ENCODE measurements at regions not wholly inside any gene's neighbourhood (a gene's known extent, or its start where the extent isn't known, plus 50 kb on each side); places are given as distances from the start of the nearest gene placed in this dataset.

GRCh38 chr2:37872192-37872750 is 52.8 kb upstream of the RMDN2 start:
- no peak overlapping the region for H3K9ac ChIP-seq (ENCODE audit: low read depth in 2 of 2, low read length in 2 of 2)
- H3K27ac ChIP-seq, result no peak overlapping the region
- intact Hi-C loops (cut with DNase I), result loop anchor here (5.0 kb wide), 1 partner anchor 480 kb away; no protein-coding TSS in a partner anchor
- DNase-seq, result no peak
- no peak for TF ChIP-seq CTCF (IDR thresholded peaks at IDR 0.05)
- no peaks in the 10 kb centered on the region for H3K27me3 ChIP-seq
- H3K36me3 ChIP-seq, result no peaks in the 10 kb centered on the region
- no peaks in the 10 kb centered on the region for H3K4me1 ChIP-seq
- no peaks in the 10 kb centered on the region for H3K9me3 ChIP-seq
- no peak overlapping the region for H3K4me3 ChIP-seq

DNA sequence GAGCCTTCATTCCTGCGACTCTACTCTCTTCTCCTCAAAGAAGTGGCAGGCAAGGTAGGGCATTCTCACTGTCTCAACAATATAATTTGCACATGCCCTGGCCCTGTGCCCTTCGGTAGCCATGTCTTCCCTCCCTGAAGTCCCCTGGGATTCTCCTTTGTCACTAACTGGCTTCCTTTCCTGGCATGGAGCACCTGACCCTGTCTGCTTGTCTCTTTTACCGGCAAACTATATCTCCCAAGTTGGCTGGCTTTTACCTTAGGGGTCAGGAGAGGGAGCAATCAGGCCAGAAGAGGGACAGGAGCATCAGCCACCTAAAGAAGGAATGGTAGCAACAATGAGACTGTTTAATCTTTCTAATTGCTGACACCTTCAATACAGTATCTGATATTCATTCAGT is 51.9 kb upstream of the RMDN2 start:
- Histone ChIP-seq H3K27ac (no peak overlapping the region), H3K4me1 (no peaks in the 10 kb centered on the region), H3K27me3 (no peaks in the 10 kb centered on the region), H3K4me3 (no peak overlapping the region), H3K9me3 (no peaks in the 10 kb centered on the region), H3K9ac (ENCODE audit: low read depth in 2 of 2, low read length in 2 of 2) (no peak overlapping the region), H3K36me3 (no peaks in the 10 kb centered on the region)
- intact Hi-C loops (cut with DNase I), result loop anchor here (5.0 kb wide), 1 partner anchor 481 kb away; no protein-coding TSS in a partner anchor
- TF ChIP-seq CTCF (IDR thresholded peaks at IDR 0.05), result no peak
- no peak for DNase-seq

GRCh38 chr2:37873749-37874330 is 51.2 kb upstream of the RMDN2 start:
- Histone ChIP-seq H3K4me3 (no peak overlapping the region), H3K9me3 (no peaks in the 10 kb centered on the region), H3K36me3 (no peaks in the 10 kb centered on the region), H3K27me3 (no peaks in the 10 kb centered on the region), H3K9ac (ENCODE audit: low read depth in 2 of 2, low read length in 2 of 2) (no peak overlapping the region), H3K27ac (no peak overlapping the region), H3K4me1 (no peaks in the 10 kb centered on the region)
- TF ChIP-seq CTCF (IDR thresholded peaks at IDR 0.05), result no peak
- DNase-seq, result no peak
- intact Hi-C loops (cut with DNase I), result loop anchor here (5.0 kb wide), 1 partner anchor 482 kb away; no protein-coding TSS in a partner anchor

DNA sequence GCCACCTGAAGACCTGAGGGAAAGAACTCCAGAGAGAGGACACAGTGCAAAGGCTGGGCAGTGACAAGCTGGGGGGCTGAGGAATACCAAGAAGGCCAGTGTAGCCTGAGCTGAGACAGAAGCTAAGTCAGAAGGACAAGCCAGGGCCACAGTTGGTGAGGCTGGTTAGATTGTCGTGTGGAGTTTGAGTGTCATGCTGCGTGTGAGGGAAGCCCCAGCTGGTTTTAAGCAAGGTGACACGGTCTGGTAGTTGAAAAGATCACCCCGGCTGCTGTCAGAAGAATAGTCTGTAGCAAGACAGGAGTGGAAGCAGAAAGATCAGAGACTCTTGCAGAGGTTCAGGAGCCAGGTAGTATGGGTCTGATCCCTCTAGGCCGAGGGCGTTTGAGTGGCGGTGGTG is 50.6 kb upstream of the RMDN2 start:
- Histone ChIP-seq H3K9me3 (no peaks in the 10 kb centered on the region), H3K27ac (no peak overlapping the region), H3K4me3 (no peak overlapping the region)

More for the DNA sequence above, 50.6 kb upstream of the RMDN2 start:
- no peak for TF ChIP-seq CTCF (IDR thresholded peaks at IDR 0.05)
- no peaks in the 10 kb centered on the region for H3K27me3 ChIP-seq
- H3K9ac ChIP-seq (ENCODE audit: low read depth in 2 of 2, low read length in 2 of 2), result no peak overlapping the region
- H3K36me3 ChIP-seq, result no peaks in the 10 kb centered on the region
- intact Hi-C loops (cut with DNase I), result loop anchor here (5.0 kb wide), 1 partner anchor 482 kb away; no protein-coding TSS in a partner anchor
- no peak for DNase-seq
- H3K4me1 ChIP-seq, result no peaks in the 10 kb centered on the region

Data from colonic mucosa (tissue), 4 donors.